HuH-7.5 (cell line): ENCODE measurements at regions not wholly inside any gene's neighbourhood (a gene's known extent, or its start where the extent isn't known, plus 50 kb on each side); places are given as distances from the start of the nearest gene placed in this dataset.
"Not testable (repeated sequence)": the region's sequence is repeated elsewhere in the genome, so short reads cannot be mapped to it uniquely, and the experiment has no call there.

Source experiments
- DNase-seq: peaks from one replicate; pipeline ENCODE4 v3.0.0; 2011; ENCODE audit warnings: low spot score

GRCh38 chr6:14292119-14292518 lies 174.5 kb downstream of the CD83 start:
- DNase-seq: no peak

DNA sequence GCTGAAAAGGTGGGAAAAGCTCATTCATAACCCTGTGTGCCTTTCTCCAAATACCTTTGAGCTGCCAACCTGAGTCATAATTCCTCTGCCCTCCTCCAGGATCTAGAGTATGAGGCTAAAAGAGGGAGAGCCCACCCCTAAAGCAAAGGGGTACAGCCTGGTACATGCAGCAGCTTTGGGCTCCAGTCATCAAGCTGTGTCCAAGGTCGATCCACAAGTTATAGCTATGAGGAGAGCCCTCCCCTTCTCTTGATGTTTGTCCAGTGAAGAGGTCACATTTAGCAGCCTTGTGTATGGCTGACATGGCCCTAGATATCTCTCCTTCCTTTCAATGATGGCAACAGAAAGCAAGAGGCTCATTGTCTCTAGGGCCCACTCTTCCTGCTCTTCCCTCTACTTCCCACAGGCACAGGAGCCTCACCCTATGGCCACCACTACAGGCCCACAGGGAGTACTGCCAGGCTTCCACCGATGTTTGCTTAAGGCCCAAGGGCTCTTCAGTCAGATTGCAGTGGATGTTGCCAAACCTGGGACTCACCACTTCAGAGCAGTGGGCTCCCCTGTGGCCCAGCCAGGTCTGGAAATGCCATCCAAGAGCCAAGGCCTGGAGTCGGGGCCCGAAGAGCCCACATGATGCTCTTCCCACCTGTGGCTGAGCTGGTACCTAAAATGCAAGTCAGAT lies 176.8 kb downstream of the CD83 start:
- DNase-seq: no peak

- not testable (repeated sequence) for DNase-seq
Measured at GRCh38 chr6:14296698-14297097, 179.1 kb downstream of the CD83 start.

DNA sequence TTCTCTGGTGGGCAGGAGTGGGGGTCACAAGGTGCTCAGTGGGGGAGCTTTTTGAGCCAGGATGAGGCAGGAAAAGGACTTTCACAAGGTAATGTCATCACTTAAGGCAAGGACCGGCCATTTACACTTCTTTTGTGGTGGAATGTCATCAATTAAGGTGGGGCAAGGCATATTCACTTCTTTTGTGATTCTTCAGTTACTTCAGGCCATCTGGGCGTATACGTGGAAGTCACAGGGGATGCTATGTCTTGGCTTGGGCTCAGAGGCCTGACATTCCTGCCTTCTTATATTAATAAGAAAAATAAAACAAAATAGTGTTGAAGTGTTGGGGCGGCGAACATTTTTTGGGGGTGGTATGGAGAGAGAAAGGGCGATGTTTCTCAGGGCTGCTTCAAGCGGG lies 179.5 kb downstream of the CD83 start:
- DNase-seq: not testable (repeated sequence)

DNA sequence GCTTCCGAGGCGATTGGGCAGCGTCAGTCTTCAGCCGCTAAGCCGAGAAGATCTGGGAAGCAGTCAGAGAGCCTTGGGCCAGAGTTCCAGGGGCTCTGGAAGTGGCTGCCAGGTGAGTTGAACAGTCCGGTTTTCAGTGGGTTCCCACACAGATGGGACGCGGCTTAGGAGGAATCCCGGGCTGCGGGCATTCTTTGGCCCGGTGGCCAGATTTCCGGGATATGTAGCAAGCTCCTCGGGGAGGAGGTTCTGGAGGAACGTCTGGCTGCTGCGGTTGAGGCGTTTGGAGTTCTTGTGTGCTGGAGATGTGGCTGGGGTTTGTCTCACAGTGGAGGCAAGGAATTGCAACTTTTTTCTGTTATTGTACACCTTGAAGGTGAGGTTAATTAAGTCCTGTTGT lies 182.6 kb downstream of the CD83 start:
- DNase-seq: not testable (repeated sequence)

DNA sequence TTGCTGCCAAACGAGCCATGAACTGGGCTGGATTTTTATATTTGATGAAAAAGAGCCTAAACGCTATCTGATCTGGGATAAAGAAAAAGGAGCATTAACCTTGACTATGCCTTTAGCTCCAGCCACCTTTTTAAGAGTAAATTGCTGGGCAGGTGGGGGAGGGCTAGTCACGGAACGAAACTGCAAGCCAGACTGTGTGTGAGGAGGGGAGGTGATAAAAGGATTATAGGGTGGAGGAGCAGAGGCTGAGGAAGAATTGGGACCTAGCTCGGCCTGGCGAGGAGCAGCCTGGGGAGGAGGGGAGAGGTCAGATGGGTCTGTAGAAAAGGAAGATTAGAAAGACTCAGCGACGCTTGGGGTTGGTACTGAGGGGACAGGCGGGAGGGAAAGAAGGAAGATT lies 183.1 kb downstream of the CD83 start:
- not testable (repeated sequence) for DNase-seq

DNA sequence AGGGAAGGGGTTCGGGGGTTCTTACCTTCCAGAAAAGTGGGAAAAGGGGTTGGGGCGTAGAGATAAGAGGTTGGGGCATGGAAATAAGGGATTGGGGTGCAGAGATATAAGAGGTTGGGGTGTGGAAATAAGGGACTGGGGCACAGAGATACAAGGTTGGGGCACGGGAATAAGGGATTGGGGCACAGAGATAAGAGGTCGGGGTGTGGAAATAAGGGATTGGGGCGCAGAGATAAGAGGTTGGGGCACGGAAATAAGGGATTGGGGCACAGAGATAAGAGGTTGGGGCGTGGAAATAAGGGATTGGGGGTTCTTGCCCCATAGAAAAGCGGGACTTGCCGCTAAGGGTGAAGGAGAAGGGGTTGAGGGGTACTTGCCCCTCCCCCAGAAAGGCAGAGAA lies 183.9 kb downstream of the CD83 start:
- not testable (repeated sequence) for DNase-seq

GRCh38 chr6:14305131-14305530 lies 187.6 kb downstream of the CD83 start:
- DNase-seq: no peak

GRCh38 chr6:14305624-14306023 lies 188.1 kb downstream of the CD83 start:
- DNase-seq: no peak

DNA sequence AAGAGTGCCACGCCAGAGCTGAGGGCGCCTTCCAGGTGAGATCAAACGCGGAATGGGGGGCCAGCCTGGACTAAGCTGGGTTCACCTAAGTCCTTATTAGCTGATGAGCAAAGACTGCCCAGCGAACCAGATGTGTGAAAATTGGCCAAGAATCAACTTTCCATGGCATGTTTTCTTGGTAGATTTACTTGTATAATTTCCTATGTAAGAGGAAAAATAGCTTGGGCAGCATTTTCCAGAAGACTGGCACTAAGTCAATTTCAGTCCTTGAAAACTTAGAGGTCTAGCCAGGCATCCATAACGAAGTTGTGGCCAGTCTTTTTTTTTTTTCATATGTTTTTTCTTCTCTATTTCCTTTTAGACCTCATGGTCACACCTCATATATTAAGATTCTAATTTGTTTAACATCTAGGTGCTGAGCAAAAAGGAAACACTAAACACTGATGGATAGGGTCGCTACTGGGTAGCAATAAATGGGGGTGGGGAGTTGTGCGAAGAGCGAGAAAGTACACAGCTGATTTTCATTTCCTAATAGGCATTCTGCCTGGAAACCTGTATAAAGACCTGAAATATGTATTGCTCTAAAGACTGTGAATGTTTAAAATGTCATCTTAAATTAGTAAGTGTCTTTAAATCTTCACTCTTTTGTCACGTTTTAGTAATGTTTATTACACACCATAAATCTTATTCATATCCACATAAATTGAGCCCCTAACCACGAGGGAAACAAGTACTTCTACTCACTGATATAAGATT lies 188.8 kb downstream of the CD83 start:
- DNase-seq: no peak

- no peak for DNase-seq
Measured at GRCh38 chr6:14309516-14309915, 191.9 kb downstream of the CD83 start.

GRCh38 chr6:14309951-14310445 lies 192.4 kb downstream of the CD83 start:
- no peak for DNase-seq

DNA sequence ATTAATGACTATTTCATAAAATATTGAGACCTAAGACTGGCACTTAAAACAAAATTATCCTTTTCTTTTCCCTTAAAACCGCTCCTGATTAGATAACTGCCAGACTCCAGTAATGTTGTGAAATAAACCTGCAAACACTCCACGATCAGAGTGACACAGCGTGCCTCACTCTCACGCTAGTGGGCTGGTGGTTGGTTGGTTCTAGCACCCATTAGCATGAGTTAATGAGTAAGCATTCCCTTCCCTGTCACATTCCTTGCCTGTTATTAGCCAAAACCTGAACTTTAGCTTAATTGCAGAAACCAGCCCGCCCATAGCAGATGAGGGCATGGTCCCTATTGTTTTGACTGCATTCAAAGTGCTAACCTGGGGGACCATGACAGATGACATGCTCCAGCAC lies 193.4 kb downstream of the CD83 start:
- no peak for DNase-seq

GRCh38 chr6:14312587-14312986 lies 195.0 kb downstream of the CD83 start:
- DNase-seq: no peak

- DNase-seq: no peak
Measured at GRCh38 chr6:14313248-14313647, 195.7 kb downstream of the CD83 start.

DNA sequence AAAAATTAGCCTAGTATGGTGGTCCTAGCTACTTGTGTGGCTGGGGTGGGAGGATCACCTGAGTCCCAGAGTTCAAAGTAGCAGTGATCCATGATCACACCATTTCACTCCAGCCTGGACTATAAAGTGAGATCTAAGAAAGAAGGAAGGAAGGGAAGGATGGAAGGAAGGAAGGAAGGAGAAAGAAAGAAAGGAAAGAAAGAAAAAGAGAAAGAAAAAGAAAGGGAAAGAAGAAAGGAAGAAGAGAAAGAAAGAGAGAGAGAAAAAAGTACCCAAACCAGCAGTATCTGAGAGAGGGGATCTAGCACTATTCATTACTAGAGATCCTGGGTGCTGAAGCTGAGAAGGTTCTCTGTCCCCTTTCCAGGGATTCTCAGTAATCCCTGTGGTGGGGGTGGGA lies 197.8 kb downstream of the CD83 start:
- DNase-seq: no peak

DNA sequence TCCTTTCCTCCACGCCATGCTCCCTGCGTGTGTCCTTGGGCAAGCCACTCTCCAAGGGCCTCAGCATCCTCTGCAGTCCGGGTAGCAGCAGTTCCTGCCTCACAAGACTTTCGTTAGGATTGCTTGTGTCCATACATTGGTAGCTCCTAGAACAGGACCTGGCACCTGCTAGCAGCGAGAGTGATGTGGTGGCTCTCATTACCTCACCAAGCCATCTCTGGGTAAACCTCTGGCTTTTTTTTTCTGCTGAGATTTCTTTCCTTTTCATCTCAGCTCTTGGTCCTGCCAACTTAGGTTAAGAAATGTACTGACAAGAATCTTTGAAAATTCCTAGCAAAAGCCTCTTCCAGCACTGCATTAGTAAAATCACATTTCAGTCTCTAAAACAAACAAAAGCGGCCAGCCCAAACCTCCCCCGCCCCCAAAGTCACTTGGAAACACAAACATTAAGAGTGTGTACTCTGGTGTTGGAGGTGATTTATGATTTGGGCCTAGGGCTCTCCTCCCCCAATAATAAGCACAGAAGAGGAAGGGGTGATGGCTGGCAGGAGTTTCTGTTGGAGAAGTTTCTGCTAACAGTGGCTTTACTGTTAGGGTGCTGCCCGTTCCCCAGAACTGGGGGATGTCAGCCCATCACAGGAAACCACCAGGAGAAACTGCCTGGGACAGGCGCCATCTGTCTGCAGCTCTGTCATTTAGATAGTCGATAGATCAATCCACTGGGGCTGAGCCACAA lies 199.2 kb downstream of the CD83 start:
- DNase-seq: no peak

- no peak for DNase-seq
Measured at GRCh38 chr6:14317387-14317970, 199.9 kb downstream of the CD83 start.

GRCh38 chr6:14320332-14320731 lies 202.8 kb downstream of the CD83 start:
- no peak for DNase-seq

DNA sequence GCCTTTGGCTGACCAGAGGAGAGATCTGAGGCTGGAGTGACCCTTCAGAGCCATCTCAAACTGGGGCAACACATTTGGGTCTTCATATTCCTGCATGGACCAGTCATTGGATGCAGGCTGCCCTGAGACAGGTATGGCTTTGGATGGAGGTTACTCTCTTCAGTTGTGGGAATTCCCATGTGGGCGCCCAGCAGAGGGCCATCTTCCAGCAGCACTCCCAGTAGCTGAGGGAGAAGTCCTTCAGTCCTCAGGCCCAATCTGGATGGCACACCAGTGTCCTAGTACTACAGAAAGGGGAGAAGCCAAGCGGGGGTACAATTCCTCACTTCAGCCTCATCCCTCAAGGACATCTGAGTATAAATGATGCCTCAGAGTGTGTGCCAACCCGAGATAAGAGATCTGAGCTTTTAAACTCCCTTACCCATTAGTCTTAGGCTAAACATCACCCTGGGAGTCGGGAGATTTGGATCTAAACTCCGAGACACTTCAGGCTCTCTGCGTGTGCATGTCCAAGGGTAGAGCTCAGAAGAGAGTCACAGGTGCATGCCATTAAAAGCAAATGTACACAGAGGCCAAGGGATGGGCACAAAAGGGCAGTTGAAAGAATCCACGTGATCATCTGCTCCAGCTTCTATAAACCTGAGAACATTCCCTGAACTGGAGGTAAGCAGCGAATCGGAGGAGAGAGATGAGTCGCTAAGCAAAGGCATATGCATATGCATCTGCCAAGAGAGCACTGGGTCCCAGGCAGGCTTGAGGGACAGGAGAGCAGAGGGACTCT lies 204.6 kb downstream of the CD83 start:
- no peak for DNase-seq

- no peak for DNase-seq
Measured at GRCh38 chr6:14322841-14323240, 205.3 kb downstream of the CD83 start.

DNA sequence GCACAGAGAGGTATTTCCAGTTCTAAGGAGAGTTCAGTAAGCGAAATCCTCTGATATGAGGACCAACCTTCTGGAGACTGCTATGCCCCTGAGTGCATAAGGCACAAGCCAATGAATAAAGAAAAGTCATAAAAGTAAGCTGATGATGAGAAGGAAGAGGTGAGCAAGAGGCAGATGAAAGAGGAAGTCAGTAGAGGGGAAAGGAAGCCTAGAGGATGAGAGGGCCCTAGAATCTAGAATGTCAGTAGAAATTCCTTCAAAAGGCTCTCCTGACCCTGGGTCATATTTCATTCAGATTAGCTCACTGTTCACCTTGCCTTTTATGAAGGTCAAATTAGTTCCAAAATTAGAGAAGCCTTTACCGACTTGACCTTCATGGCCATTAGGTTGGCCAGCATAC lies 209.2 kb downstream of the CD83 start:
- no peak for DNase-seq
